Calu3 (cell line): ENCODE measurements at regions not wholly inside any gene's neighbourhood (a gene's known extent, or its start where the extent isn't known, plus 50 kb on each side); places are given as distances from the start of the nearest gene placed in this dataset.

Experiments
- BruUV-seq: library from RNA; stranded (reverse); fragments of 400-500 nt; replicated peaks from 2 replicates; lab custom pipeline; 2021; lab: Mats Ljungman, UMichigan
- CTCF ChIA-PET: fragments of 300-600 bp; sonication (Branson Sonifier 250); formaldehyde crosslinking; loops from one replicate; lab custom pipeline; 2022; ENCODE audit warnings: antibody characterized with exemption; lab: Charles Lee
- DNase-seq: peaks from one replicate; pipeline ENCODE4 v3.0.0; 2022
- H3K27ac Mint-ChIP-seq: one replicate; pipeline ENCODE4 v1.8.0; 2022; ENCODE audit warnings: mixed read lengths; ENCODE audit not compliant: unreplicated experiment
- H3K27me3 Mint-ChIP-seq: one replicate; pipeline ENCODE4 v1.8.0; 2022; ENCODE audit warnings: mixed read lengths; ENCODE audit not compliant: unreplicated experiment
- H3K36me3 Mint-ChIP-seq: one replicate; pipeline ENCODE4 v1.8.0; 2022; ENCODE audit warnings: mild to moderate bottlenecking, moderate library complexity, mixed read lengths; ENCODE audit not compliant: insufficient read depth, unreplicated experiment
- H3K4me1 Mint-ChIP-seq: one replicate; pipeline ENCODE4 v1.8.0; 2022; ENCODE audit warnings: mild to moderate bottlenecking, low read depth, mixed read lengths; ENCODE audit not compliant: unreplicated experiment
- H3K4me3 Mint-ChIP-seq: one replicate; pipeline ENCODE4 v1.8.0; 2022; ENCODE audit warnings: mild to moderate bottlenecking, low read depth, moderate library complexity, mixed read lengths; ENCODE audit not compliant: unreplicated experiment
- H3K9me3 Mint-ChIP-seq: one replicate; pipeline ENCODE4 v1.8.0; 2022; ENCODE audit warnings: low read depth, mixed read lengths; ENCODE audit not compliant: unreplicated experiment
- intact Hi-C: fragments of 100-400 bp; cut with micrococcal nuclease; formaldehyde crosslinking; loops from one replicate; pipeline ENCODE4 v1.10.0; 2022; ENCODE audit not compliant: unreplicated experiment
- TF ChIP-seq, protein P1 (sequence below): fragments of 200-600 bp; IDR thresholded peaks from one replicate; pipeline ENCODE4 v1.8.0; 2022; ENCODE audit warnings: antibody characterized with exemption; ENCODE audit not compliant: unreplicated experiment

DNA sequence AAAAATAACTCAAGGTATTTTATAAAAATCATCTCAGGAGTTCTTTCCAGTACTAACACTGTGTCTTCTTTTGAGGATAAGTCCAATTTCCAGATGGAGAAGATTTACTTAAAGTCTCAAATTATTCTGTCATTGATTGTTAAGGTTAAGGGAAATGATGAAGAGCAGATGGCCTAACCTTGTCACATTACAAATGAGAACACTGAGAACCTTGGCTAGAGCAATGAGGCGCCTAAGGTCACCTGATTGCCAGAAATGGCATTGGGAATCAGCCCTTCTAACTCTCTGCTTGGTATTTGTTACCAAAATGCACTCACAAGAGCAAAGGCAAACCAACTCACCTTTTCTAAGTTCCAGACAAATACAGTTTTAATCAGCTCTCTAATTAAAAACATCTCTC lies 835.1 kb downstream of the RNF144A start:
- Mint-ChIP-seq H3K4me1 (no peaks in the 10 kb centered on the region), H3K27ac (no peak overlapping the region), H3K36me3 (no peaks in the 10 kb centered on the region), H3K9me3 (peaks cover 7% of the 10 kb centered on the region), H3K4me3 (no peak overlapping the region), H3K27me3 (no peaks in the 10 kb centered on the region)
- BruUV-seq, result no TSS peak
- intact Hi-C loops, result no loop called here
- TF ChIP-seq, protein P1, sequence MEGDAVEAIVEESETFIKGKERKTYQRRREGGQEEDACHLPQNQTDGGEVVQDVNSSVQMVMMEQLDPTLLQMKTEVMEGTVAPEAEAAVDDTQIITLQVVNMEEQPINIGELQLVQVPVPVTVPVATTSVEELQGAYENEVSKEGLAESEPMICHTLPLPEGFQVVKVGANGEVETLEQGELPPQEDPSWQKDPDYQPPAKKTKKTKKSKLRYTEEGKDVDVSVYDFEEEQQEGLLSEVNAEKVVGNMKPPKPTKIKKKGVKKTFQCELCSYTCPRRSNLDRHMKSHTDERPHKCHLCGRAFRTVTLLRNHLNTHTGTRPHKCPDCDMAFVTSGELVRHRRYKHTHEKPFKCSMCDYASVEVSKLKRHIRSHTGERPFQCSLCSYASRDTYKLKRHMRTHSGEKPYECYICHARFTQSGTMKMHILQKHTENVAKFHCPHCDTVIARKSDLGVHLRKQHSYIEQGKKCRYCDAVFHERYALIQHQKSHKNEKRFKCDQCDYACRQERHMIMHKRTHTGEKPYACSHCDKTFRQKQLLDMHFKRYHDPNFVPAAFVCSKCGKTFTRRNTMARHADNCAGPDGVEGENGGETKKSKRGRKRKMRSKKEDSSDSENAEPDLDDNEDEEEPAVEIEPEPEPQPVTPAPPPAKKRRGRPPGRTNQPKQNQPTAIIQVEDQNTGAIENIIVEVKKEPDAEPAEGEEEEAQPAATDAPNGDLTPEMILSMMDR, result no peak
- CTCF ChIA-PET, result no interaction called here
- no peak for DNase-seq

DNA sequence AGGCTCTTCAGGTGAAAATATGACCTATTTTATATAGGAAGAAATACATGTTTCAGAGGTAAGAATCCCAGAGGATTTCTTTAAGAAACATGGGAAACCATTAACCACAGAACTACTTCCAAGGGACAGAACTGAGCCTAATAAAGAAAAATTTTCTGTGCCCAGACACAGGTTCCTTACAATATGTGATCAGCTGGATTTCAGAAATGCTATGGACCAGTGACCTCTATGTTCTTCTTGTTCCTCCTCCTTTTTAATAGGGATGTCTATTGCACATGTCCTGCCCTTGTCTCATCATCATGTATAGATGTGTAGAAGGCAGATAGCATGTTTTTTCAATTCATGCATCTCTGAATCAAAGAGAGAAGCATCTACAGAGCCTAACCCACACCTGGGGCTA lies 836.6 kb downstream of the RNF144A start:
- intact Hi-C loops, result no loop called here

DNA sequence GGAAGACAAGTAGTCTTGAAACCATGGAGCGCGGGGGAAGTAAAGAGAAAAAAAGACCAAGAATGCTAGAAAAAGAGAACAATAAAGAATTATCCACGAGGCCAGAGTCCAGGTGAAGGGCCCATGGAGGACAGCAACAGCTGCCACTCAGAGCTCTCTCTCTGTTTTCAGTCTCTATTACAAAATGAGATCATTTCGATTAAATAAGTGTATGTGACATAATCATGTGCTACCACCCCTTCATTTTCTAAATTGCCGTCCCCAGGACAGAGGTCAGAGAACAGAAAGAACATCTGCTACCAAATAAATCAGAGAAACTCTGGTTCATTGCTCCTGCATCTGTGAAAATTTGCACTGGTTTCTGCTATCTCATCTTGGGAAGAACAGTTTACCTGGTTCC lies 838.7 kb downstream of the RNF144A start:
- H3K27ac Mint-ChIP-seq, result no peak overlapping the region
- TF ChIP-seq, protein P1, result no peak
- DNase-seq, result no peak
- H3K27me3 Mint-ChIP-seq, result no peaks in the 10 kb centered on the region
- peaks cover 10% of the 10 kb centered on the region for H3K9me3 Mint-ChIP-seq
- BruUV-seq, result no TSS peak
- no peak overlapping the region for H3K4me3 Mint-ChIP-seq
- no peaks in the 10 kb centered on the region for H3K4me1 Mint-ChIP-seq
- CTCF ChIA-PET, result no interaction called here
- intact Hi-C loops, result no loop called here
- no peaks in the 10 kb centered on the region for H3K36me3 Mint-ChIP-seq

More for the DNA sequence above, 836.6 kb downstream of the RNF144A start:
- Mint-ChIP-seq H3K4me3 (no peak overlapping the region), H3K36me3 (no peaks in the 10 kb centered on the region), H3K4me1 (no peaks in the 10 kb centered on the region), H3K9me3 (peaks cover 10% of the 10 kb centered on the region), H3K27ac (no peak overlapping the region), H3K27me3 (no peaks in the 10 kb centered on the region)
- no peak for DNase-seq
- TF ChIP-seq, protein P1, result no peak
- BruUV-seq, result no TSS peak
- CTCF ChIA-PET, result no interaction called here

DNA sequence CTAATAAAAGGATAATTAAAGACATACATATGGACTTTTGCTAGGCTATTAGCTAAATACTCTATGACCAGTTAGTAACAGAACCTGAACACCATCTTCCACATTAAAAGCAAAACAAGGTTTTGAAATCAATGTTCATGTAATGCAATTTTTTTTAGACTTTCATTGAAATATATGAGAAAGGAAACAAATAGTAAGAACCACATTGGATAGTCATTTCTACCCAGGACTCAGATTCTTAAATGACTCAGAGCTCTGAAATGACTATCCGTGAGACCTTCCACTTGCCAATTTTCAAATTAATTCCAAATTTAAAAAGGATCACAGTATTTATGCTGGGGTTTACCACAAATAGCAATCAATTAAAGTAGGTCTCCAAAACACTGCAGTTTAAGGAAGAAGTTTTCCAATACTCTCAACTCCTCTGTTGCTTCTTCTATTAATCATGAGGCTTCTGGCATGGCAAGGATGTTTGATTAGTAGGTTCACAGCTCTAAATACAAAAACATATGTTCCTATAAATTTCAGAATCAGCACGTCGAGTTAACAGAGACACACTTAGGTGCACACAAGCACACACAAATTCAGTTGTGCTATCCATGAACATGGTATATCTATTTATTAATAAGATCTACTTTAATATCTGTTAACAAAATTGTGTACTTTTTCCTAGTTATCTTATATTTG lies 841.0 kb downstream of the RNF144A start:
- TF ChIP-seq, protein P1, result no peak
- no TSS peak for BruUV-seq
- intact Hi-C loops, result no loop called here
- CTCF ChIA-PET, result no interaction called here
- Mint-ChIP-seq H3K4me1 (no peaks in the 10 kb centered on the region), H3K9me3 (peaks cover 7% of the 10 kb centered on the region), H3K4me3 (no peak overlapping the region), H3K27me3 (no peaks in the 10 kb centered on the region), H3K27ac (no peak overlapping the region), H3K36me3 (no peaks in the 10 kb centered on the region)
- no peak for DNase-seq
